Activated CD4-positive, alpha-beta T cell treated with anti-CD3 and anti-CD28 coated beads for 4 hours (primary cell): ENCODE measurements at regions not wholly inside any gene's neighbourhood (a gene's known extent, or its start where the extent isn't known, plus 50 kb on each side); places are given as distances from the start of the nearest gene placed in this dataset.

Experiments used
- DNase-seq, 2 donors: peaks; one replicate each; pipeline ENCODE4 v3.0.0-alpha.2; 2020

DNA sequence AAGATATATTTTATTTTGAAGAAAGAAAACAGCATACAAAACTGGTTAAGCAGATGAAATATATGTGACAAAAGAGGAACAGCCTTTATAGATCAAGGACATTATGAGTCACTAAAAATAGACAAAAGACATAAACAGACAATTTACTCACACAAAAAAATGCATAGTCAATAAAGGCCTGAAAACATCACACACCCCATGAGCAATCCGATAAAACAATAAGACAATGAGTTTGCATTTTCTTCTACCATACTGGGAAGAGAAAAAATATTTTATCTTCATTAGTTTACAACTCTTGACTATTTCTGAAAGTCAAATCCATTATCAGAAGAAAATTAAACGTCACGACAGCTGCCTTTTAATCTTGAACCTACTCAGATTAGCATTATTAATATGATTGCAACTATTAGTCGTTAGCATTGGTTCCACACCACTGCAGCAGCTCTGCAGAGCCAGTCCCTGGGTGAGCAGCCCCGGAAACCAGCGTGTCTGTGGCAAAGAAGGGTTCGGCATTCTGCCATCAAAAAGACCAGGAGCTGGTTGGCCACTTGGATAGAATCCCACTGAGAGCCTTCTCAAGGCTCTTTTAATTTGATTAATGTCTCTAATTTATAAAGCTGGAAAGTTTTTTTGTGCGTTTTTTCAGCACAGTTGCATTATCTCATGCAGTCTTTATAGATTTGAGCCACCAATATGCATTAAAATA lies 305.4 kb upstream of the SHH start:
- no peak for DNase-seq

- no peak for DNase-seq
Measured at GRCh38 chr7:156116514-156117215, 304.4 kb upstream of the SHH start.

- DNase-seq: no peak
Measured at GRCh38 chr7:156115582-156115981, 303.3 kb upstream of the SHH start.

DNA sequence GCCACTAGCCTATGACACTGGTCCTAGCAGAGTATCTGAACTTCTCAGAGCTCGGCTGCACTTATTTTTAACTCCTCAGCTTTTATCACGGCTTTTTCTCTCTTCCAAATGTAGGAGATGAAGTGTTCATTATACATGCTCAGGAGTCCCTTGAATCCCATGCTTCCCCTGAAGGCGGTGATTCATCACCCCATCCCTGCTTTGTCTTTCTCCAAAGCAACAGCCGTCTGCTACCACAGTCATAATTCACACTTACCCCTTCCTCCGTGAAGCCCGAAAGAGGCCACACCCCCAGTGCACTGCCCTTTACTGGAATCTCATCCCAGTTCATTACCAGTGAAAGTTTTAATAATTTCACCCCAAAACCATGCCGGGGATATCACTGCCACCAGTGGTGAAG lies 301.5 kb upstream of the SHH start:
- no peak for DNase-seq

GRCh38 chr7:156109988-156110387 lies 297.7 kb upstream of the SHH start:
- no peak for DNase-seq

DNA sequence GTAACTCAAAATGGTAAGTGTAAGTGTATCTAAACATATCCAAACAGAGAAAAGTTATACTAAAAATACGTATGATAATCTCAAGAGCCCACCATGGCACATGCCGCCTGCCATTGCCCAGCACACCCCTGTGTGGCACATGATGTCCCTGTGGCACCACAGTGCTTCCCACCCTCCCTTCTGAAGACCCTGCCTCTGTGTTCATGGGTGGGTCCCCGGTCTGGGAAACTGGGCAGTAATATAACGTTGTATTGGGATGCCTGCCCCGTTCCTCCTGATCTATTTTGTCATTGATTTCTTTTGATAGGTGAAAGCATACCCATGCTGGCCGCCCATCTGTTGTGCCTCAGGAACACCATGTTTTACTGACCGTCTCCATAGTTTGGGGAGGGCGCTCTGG lies 296.8 kb upstream of the SHH start:
- no peak for DNase-seq

- DNase-seq: no peak
Measured at GRCh38 chr7:156107957-156108356, 295.7 kb upstream of the SHH start.

DNA sequence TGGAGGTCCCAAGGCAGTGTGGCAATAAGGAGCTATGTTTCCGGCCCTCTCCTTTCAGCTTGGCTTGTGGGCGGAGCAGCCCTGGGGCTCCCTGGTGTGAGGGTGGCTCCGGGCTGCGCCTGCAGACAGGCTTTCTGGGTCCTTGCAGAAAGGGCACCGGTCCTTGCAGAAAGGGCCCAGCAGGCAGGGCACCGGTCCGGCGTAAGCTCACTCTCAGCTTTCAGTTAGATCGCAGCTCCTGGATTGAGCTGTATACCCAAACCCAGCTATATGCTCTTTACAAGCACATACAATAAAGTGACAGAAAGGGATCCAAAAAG lies 293.8 kb upstream of the SHH start:
- no peak for DNase-seq

DNA sequence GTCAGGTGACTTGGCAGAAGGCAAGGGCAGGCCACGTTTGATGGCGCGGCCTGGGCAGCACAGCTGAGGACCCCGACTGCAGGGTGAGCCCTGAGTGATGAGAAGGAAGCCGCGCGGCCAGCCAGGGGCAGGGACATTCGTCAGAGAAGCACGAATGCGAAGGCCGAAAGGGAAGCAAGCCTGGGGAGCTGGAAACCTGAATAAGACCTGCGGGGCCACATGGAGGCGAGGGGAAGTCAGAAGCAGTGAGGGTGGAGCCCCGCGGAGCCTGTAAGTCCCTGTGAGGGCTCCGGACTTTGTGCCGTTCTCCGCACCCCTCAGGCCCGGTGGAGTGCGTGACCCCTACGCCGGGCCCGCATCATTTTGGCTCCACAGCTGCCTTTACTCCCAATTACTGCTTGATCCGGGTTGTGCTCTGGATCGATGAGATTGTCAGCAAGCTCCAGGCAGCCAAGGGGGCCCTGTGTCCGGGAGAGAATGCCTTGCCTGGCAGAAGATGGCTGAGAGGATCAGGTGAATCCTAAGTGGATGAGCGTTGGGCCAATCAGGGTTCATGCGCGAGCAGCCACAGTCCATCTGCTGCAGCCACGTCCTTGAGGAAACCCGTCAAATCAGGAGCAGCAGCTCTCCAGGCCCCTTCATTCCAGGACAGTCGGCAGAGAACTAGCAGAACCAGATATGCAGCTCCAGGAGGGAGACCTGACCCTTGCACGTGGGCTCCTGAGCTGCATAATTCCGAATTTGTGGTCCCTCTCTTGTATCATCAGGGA lies 293.3 kb upstream of the SHH start:
- DNase-seq: no peak

GRCh38 chr7:156104501-156105336 lies 292.5 kb upstream of the SHH start:
- DNase-seq: no peak

GRCh38 chr7:156102267-156102666 lies 290.0 kb upstream of the SHH start:
- no peak for DNase-seq

DNA sequence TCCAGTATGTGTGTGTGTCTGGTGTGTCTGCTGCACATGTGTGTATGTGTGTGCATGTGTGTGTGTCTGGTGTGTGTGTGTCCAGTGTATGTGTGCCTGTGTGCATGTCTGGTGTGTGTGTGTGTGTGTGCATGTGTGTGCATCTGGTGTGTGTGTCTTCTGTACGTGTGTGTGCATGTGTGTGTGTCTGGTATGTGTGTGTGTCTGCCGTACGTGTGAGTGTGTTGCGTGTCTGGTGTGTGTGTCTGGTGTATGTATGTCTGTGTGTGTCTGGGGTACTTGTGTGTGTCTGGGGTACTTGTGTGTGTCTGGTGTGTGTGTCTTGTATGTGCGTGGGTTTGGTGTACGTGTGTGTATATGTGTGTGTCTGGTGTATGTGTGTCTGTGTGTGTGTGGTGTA lies 289.1 kb upstream of the SHH start:
- no peak for DNase-seq

- no peak for DNase-seq
Measured at GRCh38 chr7:156100086-156100485, 287.8 kb upstream of the SHH start.

- DNase-seq: no peak
Measured at GRCh38 chr7:156099085-156099484, 286.8 kb upstream of the SHH start.

GRCh38 chr7:156096771-156097538 lies 284.7 kb upstream of the SHH start:
- DNase-seq: no peak

GRCh38 chr7:156095908-156096539 lies 283.8 kb upstream of the SHH start:
- no peak for DNase-seq

GRCh38 chr7:156094350-156095146 lies 282.3 kb upstream of the SHH start:
- no peak for DNase-seq

DNA sequence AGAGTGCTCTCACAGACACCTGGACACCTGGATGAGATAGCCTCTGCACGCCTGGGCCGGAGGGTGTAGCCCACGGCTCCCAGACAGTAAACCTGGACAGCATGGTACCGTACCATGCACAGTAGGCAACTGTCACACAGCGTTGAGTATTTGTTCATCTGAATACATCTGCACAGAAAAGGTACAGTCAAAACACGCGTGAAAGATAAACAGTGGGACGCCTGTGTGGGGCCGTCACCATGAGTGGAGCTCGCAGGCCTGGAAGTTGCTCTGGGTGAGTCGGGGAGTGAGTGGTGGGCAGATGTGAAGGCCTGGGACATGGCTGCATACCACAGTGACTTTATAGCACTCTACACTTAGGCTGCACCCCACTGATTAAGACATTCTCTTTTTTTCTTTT lies 280.0 kb upstream of the SHH start:
- DNase-seq: no peak

- DNase-seq: no peak
Measured at GRCh38 chr7:156091519-156092080, 279.3 kb upstream of the SHH start.

GRCh38 chr7:156090988-156091387 lies 278.7 kb upstream of the SHH start:
- DNase-seq: no peak

DNA sequence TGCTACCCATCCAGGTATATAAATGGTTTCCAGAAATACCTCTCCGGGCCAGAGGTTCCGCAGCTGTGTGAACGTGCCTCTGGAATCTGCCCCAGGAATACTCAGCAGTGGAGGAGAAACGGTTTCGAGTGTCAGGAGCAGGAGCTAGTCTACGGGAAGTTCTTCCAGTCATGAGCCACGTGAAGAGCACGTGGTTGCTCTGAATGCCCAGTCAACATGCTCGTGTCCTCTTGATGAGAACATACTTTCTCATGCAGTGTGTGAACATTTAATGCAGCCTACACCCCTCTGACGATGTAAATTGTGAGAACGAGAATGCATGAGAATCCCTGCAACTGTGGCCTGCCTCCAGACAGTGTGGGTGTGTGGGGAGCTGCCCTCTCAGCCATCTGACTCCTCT lies 277.0 kb upstream of the SHH start:
- DNase-seq: no peak
